SK-N-SH treated with all-trans-retinoic acid at 6 μM for 48 hours (cell line): ENCODE measurements at regions not wholly inside any gene's neighbourhood (a gene's known extent, or its start where the extent isn't known, plus 50 kb on each side); places are given as distances from the start of the nearest gene placed in this dataset.

Experiments
- ATAC-seq: fragments of 200-7000 bp; cut with Tn5 transposase; 3 replicates; pipeline ENCODE4 v1.9.1; 2020; ENCODE audit warnings: mild to moderate bottlenecking, moderate library complexity
- ARNTL ChIP-seq: fragments of 450-650 bp; formaldehyde crosslinking; IDR thresholded peaks from 2 replicates; pipeline ENCODE4 v1.5.0; 2020; ENCODE audit warnings: low read depth, mild to moderate bottlenecking, moderate library complexity, borderline replicate concordance
- BACH2 ChIP-seq: fragments of 250-450 bp; sonication (Bioruptor Pico); IDR thresholded peaks from 2 replicates; pipeline ENCODE4 v1.9.0; 2021; ENCODE audit warnings: mild to moderate bottlenecking, borderline replicate concordance
- CREB5 ChIP-seq: fragments of 250-450 bp; sonication (Bioruptor Pico); IDR thresholded peaks from 2 replicates; pipeline ENCODE4 v1.5.1; 2020; ENCODE audit warnings: low read depth, mild to moderate bottlenecking, moderate library complexity
- CSDC2 ChIP-seq: fragments of 250-450 bp; sonication (Bioruptor Pico); IDR thresholded peaks from 2 replicates; pipeline ENCODE4 v1.5.0; 2020; ENCODE audit warnings: mild to moderate bottlenecking, moderate library complexity
- CSRNP3 ChIP-seq: fragments of 250-450 bp; sonication (Bioruptor Pico); IDR thresholded peaks from 2 replicates; pipeline ENCODE4 v1.5.1; 2021; ENCODE audit warnings: mild to moderate bottlenecking, moderate library complexity
- ESRRG ChIP-seq: fragments of 250-450 bp; sonication (Bioruptor Pico); IDR thresholded peaks from 2 replicates; pipeline ENCODE4 v1.6.1; 2021; ENCODE audit warnings: mild to moderate bottlenecking
- GLIS3 ChIP-seq: fragments of 250-450 bp; sonication (Bioruptor Pico); IDR thresholded peaks from 2 replicates; pipeline ENCODE4 v1.5.0; 2020; ENCODE audit warnings: mild to moderate bottlenecking, moderate library complexity
- ISL1 ChIP-seq: fragments of 250-450 bp; sonication (Bioruptor Pico); IDR thresholded peaks from 2 replicates; pipeline ENCODE4 v2.1.2; 2022; ENCODE audit warnings: mild to moderate bottlenecking, moderate library complexity
- OSR1 ChIP-seq: fragments of 250-450 bp; sonication (Bioruptor Pico); IDR thresholded peaks from 2 replicates; pipeline ENCODE4 v1.8.0; 2022; ENCODE audit warnings: moderate library complexity, mild to moderate bottlenecking, inconsistent platforms
- PATZ1 ChIP-seq: fragments of 250-450 bp; sonication (Bioruptor Pico); IDR thresholded peaks from 2 replicates; pipeline ENCODE4 v1.8.0; 2020; ENCODE audit warnings: mild to moderate bottlenecking, moderate library complexity, borderline replicate concordance
- POU6F1 ChIP-seq: fragments of 250-450 bp; sonication (Bioruptor Pico); IDR thresholded peaks from 2 replicates; pipeline ENCODE4 v1.8.0; 2021; ENCODE audit warnings: low read depth, mild to moderate bottlenecking, moderate library complexity, borderline replicate concordance
- PPARA ChIP-seq: fragments of 250-450 bp; sonication (Bioruptor Pico); IDR thresholded peaks from 2 replicates; pipeline ENCODE4 v1.5.0; 2020; ENCODE audit warnings: mild to moderate bottlenecking, borderline replicate concordance
- RARB ChIP-seq: fragments of 250-450 bp; sonication (Bioruptor Pico); IDR thresholded peaks from 2 replicates; pipeline ENCODE4 v1.8.0; 2021; ENCODE audit warnings: mild to moderate bottlenecking, moderate library complexity
- SNAI2 ChIP-seq: fragments of 250-450 bp; sonication (Bioruptor Pico); IDR thresholded peaks from 2 replicates; pipeline ENCODE4 v1.5.0; 2020; ENCODE audit warnings: mild to moderate bottlenecking, moderate library complexity
- TCF4 ChIP-seq: fragments of 250-450 bp; sonication (Bioruptor Pico); IDR thresholded peaks from 2 replicates; pipeline ENCODE4 v1.8.0; 2021; ENCODE audit warnings: mild to moderate bottlenecking, moderate library complexity, borderline replicate concordance
- TOX ChIP-seq: fragments of 250-450 bp; sonication (Bioruptor Pico); IDR thresholded peaks from 2 replicates; pipeline ENCODE4 v1.8.0; 2021; ENCODE audit warnings: mild to moderate bottlenecking, moderate library complexity, borderline replicate concordance
- TSHZ2 ChIP-seq: fragments of 250-450 bp; sonication (Bioruptor Pico); IDR thresholded peaks from 2 replicates; pipeline ENCODE4 v1.5.0; 2020; ENCODE audit warnings: mild to moderate bottlenecking, moderate library complexity
- ZC3H10 ChIP-seq: fragments of 250-450 bp; sonication (Bioruptor Pico); IDR thresholded peaks from 2 replicates; pipeline ENCODE4 v1.5.1; 2021; ENCODE audit warnings: mild to moderate bottlenecking, moderate library complexity
- ZFP30 ChIP-seq: fragments of 450-650 bp; formaldehyde crosslinking; IDR thresholded peaks from 2 replicates; pipeline ENCODE4 v1.5.0; 2022; ENCODE audit warnings: mild to moderate bottlenecking, moderate library complexity
- ZNF565 ChIP-seq: fragments of 450-650 bp; formaldehyde crosslinking; conservative IDR thresholded peaks from 2 replicates; pipeline ENCODE4 v1.5.0; 2020; ENCODE audit warnings: low read depth, mild to moderate bottlenecking, moderate library complexity
- ZNF70 ChIP-seq: fragments of 450-650 bp; formaldehyde crosslinking; IDR thresholded peaks from 2 replicates; pipeline ENCODE4 v1.5.0; 2020; ENCODE audit warnings: mild to moderate bottlenecking, moderate library complexity
- ZNF8 ChIP-seq: fragments of 450-650 bp; formaldehyde crosslinking; IDR thresholded peaks from 2 replicates; pipeline ENCODE4 v1.5.0; 2020; ENCODE audit warnings: mild to moderate bottlenecking, moderate library complexity

GRCh38 chr4:182093431-182093831, 149.8 kb upstream of the TENM3 start:
- no peak for ATAC-seq

GRCh38 chr4:182093935-182094334, 149.3 kb upstream of the TENM3 start:
- no peak for ATAC-seq
- no peak for TF ChIP-seq CSRNP3 (CRISPR knock-in tag)
- no peak for TF ChIP-seq TOX (CRISPR knock-in tag)
- no peak for TF ChIP-seq POU6F1 (CRISPR knock-in tag)
- TF ChIP-seq ARNTL, result no peak
- no peak for TF ChIP-seq ESRRG
- no peak for TF ChIP-seq SNAI2
- no peak for TF ChIP-seq GLIS3
- no peak for TF ChIP-seq ZFP30 (CRISPR knock-in tag)
- no peak for TF ChIP-seq ZNF8 (CRISPR knock-in tag)
- TF ChIP-seq ZNF70, result no peak
- no peak for TF ChIP-seq ZC3H10 (CRISPR knock-in tag)
- no peak for TF ChIP-seq TCF4
- no peak for TF ChIP-seq RARB
- TF ChIP-seq PPARA (CRISPR knock-in tag), result no peak

More at GRCh38 chr4:182093431-182093831, 149.8 kb upstream of the TENM3 start:
- TF ChIP-seq CSDC2 (CRISPR knock-in tag) (no peak), SNAI2 (no peak), CREB5 (CRISPR knock-in tag) (no peak)

- no peak for ATAC-seq
Measured at GRCh38 chr4:182101618-182102017, 141.6 kb upstream of the TENM3 start.

GRCh38 chr4:182102576-182102975, 140.6 kb upstream of the TENM3 start:
- no peak for ATAC-seq
- TF ChIP-seq ISL1 (no peak), ESRRG (no peak), BACH2 (CRISPR knock-in tag) (no peak), RARB (no peak), ZNF70 (no peak; the same call in 1 of the 2 replicates), SNAI2 (no peak), POU6F1 (CRISPR knock-in tag) (no peak), OSR1 (CRISPR knock-in tag) (no peak), TCF4 (no peak), ZC3H10 (CRISPR knock-in tag) (no peak), ZNF565 (CRISPR knock-in tag) (no peak), PATZ1 (no peak), ZNF8 (CRISPR knock-in tag) (no peak)

More at GRCh38 chr4:182101618-182102017, 141.6 kb upstream of the TENM3 start:
- TF ChIP-seq ARNTL, result no peak
- TF ChIP-seq BACH2 (CRISPR knock-in tag), result no peak
- TF ChIP-seq PPARA (CRISPR knock-in tag), result no peak
- no peak for TF ChIP-seq TSHZ2
- no peak for TF ChIP-seq ESRRG
- TF ChIP-seq ZNF8 (CRISPR knock-in tag), result no peak
- TF ChIP-seq CSDC2 (CRISPR knock-in tag), result no peak
- no peak for TF ChIP-seq ZNF565 (CRISPR knock-in tag)
